IMR-90 (cell line): ENCODE measurements at regions not wholly inside any gene's neighbourhood (a gene's known extent, or its start where the extent isn't known, plus 50 kb on each side); places are given as distances from the start of the nearest gene placed in this dataset.

Experiments used
- ATAC-seq: fragments of 200-7000 bp; cut with Tn5 transposase; 2 replicates; pipeline ENCODE4 v1.9.1; 2020; ENCODE audit warnings: low read depth, mild to moderate bottlenecking, moderate library complexity
- BruUV-seq: library from RNA; stranded (reverse); fragments of 400-500 nt; replicated peaks from 2 replicates; lab custom pipeline; 2021; lab: Mats Ljungman, UMichigan
- CTCF ChIA-PET: fragments of 300-600 bp; formaldehyde crosslinking; extraction: SDS; loops from one replicate; lab custom pipeline; 2021; ENCODE audit warnings: antibody characterized with exemption; lab: Yijun Ruan, JAX
- POLR2A ChIA-PET: fragments of 300-600 bp; sonication (Branson Sonifier 250); formaldehyde crosslinking; loops from one replicate; lab custom pipeline; 2022; ENCODE audit warnings: antibody characterized with exemption; ENCODE audit not compliant: unreplicated experiment; lab: Charles Lee
- DNase-seq: peaks from one replicate; pipeline ENCODE4 v3.0.0; 2013
- H2AFZ ChIP-seq: replicated peaks from 2 replicates; pipeline ENCODE3; 2013; ENCODE audit warnings: low read length, mild to moderate bottlenecking; ENCODE audit not compliant: poor library complexity
- H2AK5ac ChIP-seq: 2 replicates; pipeline ENCODE4 v1.6.1; 2013; ENCODE audit warnings: low read depth, low read length, inconsistent platforms
- H2AK9ac ChIP-seq: replicated peaks from 2 replicates; pipeline ENCODE3; 2013; ENCODE audit warnings: mild to moderate bottlenecking, low read depth, low read length, moderate library complexity; ENCODE audit not compliant: poor library complexity
- H2BK120ac ChIP-seq: 2 replicates; pipeline ENCODE4 v1.6.1; 2013; ENCODE audit warnings: low read depth, low read length, inconsistent platforms
- H2BK15ac ChIP-seq: 3 replicates; pipeline ENCODE4 v1.6.1; 2013; ENCODE audit warnings: low read depth, low read length, inconsistent platforms
- H2BK20ac ChIP-seq: 2 replicates; pipeline ENCODE4 v1.6.1; 2013; ENCODE audit warnings: low read depth, mild to moderate bottlenecking, inconsistent platforms, low read length, moderate library complexity
- H2BK5ac ChIP-seq: 2 replicates; pipeline ENCODE4 v1.6.1; 2013; ENCODE audit warnings: mild to moderate bottlenecking, low read depth, low read length, inconsistent platforms; ENCODE audit not compliant: poor library complexity, severe bottlenecking
- H3K14ac ChIP-seq: replicated peaks from 2 replicates; pipeline ENCODE4 v1.6.1; 2013; ENCODE audit warnings: low read depth, low read length, inconsistent platforms
- H3K18ac ChIP-seq: 2 replicates; pipeline ENCODE4 v1.6.1; 2013; ENCODE audit warnings: low read depth, low read length, control low read depth
- H3K23ac ChIP-seq: 2 replicates; pipeline ENCODE4 v1.6.1; 2013; ENCODE audit warnings: low read depth, low read length, inconsistent platforms
- H3K27ac ChIP-seq: 2 replicates; pipeline ENCODE4 v1.5.1; 2013; ENCODE audit warnings: mild to moderate bottlenecking, control low read depth, low read length; ENCODE audit not compliant: insufficient read depth
- H3K27me3 ChIP-seq: 2 replicates; pipeline ENCODE4 v1.6.1; 2013; ENCODE audit warnings: low read length; ENCODE audit not compliant: control insufficient read depth, insufficient read depth
- H3K36me3 ChIP-seq: 2 replicates; pipeline ENCODE4 v1.6.1; 2013; ENCODE audit warnings: low read length, mixed read lengths; ENCODE audit not compliant: control insufficient read depth, insufficient read depth
- H3K4ac ChIP-seq: 2 replicates; pipeline ENCODE4 v1.6.1; 2013; ENCODE audit warnings: low read depth, low read length, inconsistent platforms
- H3K4me1 ChIP-seq: 2 replicates; pipeline ENCODE4 v1.6.1; 2013; ENCODE audit warnings: low read length, mixed read lengths; ENCODE audit not compliant: control insufficient read depth, insufficient read depth
- H3K4me2 ChIP-seq: 2 replicates; pipeline ENCODE4 v1.6.1; 2013; ENCODE audit warnings: low read depth, mild to moderate bottlenecking, control low read depth, low read length, moderate library complexity
- H3K4me3 ChIP-seq: 2 replicates; pipeline ENCODE4 v1.5.1; 2013; ENCODE audit warnings: low read depth, mild to moderate bottlenecking, control low read depth, low read length, moderate library complexity; ENCODE audit not compliant: insufficient read depth
- H3K56ac ChIP-seq: 2 replicates; pipeline ENCODE4 v1.6.1; 2013; ENCODE audit warnings: low read length, inconsistent platforms; ENCODE audit not compliant: insufficient read depth; ENCODE audit errors: extremely low read depth
- H3K79me1 ChIP-seq, 2 experiments: 2 replicates each; pipeline ENCODE4 v1.6.1; 2013; ENCODE audit warnings: low read length in 2 of 2, inconsistent platforms in 1 of 2, low read depth in 1 of 2
- H3K9ac ChIP-seq: 2 replicates; pipeline ENCODE4 v1.6.1; 2013; ENCODE audit warnings: low read depth, low read length, control low read depth
- H3K9me1 ChIP-seq: 2 replicates; pipeline ENCODE4 v1.6.1; 2013; ENCODE audit warnings: low read length, inconsistent platforms; ENCODE audit not compliant: insufficient read depth
- H3K9me3 ChIP-seq: 2 replicates; pipeline ENCODE4 v1.6.1; 2013; ENCODE audit warnings: low read length; ENCODE audit not compliant: control insufficient read depth, insufficient read depth
- H4K20me1 ChIP-seq: 2 replicates; pipeline ENCODE4 v1.6.1; 2013; ENCODE audit warnings: low read length, inconsistent platforms; ENCODE audit not compliant: insufficient read depth
- H4K5ac ChIP-seq: 2 replicates; pipeline ENCODE4 v1.6.1; 2013; ENCODE audit warnings: mild to moderate bottlenecking, low read depth, low read length, control low read depth
- H4K8ac ChIP-seq, 2 experiments: 2 replicates each; pipeline ENCODE4 v1.6.1; 2013; ENCODE audit warnings: low read depth in 2 of 2, low read length in 2 of 2, control low read depth in 1 of 2, inconsistent platforms in 1 of 2
- H4K91ac ChIP-seq: 2 replicates; pipeline ENCODE4 v1.6.1; 2013; ENCODE audit warnings: low read depth, low read length, inconsistent platforms; ENCODE audit not compliant: insufficient read depth
- BHLHE40 ChIP-seq: fragments of 150-350 bp; IDR thresholded peaks from 2 replicates; pipeline ENCODE4 v1.6.1; 2016; ENCODE audit warnings: mild to moderate bottlenecking, low read depth, low read length
- CEBPB ChIP-seq: IDR thresholded peaks from 2 replicates; pipeline ENCODE4 v1.6.1; 2012; ENCODE audit warnings: low read depth, low read length, improper control_type of control experiment
- MAFK ChIP-seq: IDR thresholded peaks from 2 replicates; pipeline ENCODE4 v1.6.1; 2012; ENCODE audit warnings: low read depth, low read length, improper control_type of control experiment
- MXI1 ChIP-seq: IDR thresholded peaks from 2 replicates; pipeline ENCODE4 v1.6.1; 2012; ENCODE audit warnings: low read depth, mild to moderate bottlenecking, low read length, moderate library complexity, borderline replicate concordance
- POLR2A ChIP-seq: IDR thresholded peaks from 2 replicates; pipeline ENCODE4 v1.6.1; 2012; ENCODE audit warnings: mild to moderate bottlenecking, low read depth, low read length
- RCOR1 ChIP-seq: IDR thresholded peaks from 2 replicates; pipeline ENCODE4 v1.6.1; 2012; ENCODE audit warnings: mild to moderate bottlenecking, low read length, improper control_type of control experiment; ENCODE audit not compliant: insufficient replicate concordance
- RFX5 ChIP-seq: IDR thresholded peaks from 2 replicates; pipeline ENCODE4 v1.8.0; 2012; ENCODE audit warnings: low read depth, mild to moderate bottlenecking, low read length, moderate library complexity
- USF2 ChIP-seq: fragments of 150-350 bp; IDR thresholded peaks from 2 replicates; pipeline ENCODE4 v1.6.1; 2017; ENCODE audit warnings: mild to moderate bottlenecking, antibody characterized with exemption, low read length, low read depth
- WGBS, 2 experiments: methylation state at CpG; one replicate each; pipeline versions ENCODE4 v1.1.5 to v1.1.7; 2013; ENCODE audit warnings: missing lambda C conversion rate in 2 of 2; ENCODE audit not compliant: insufficient read length in 1 of 2; ENCODE audit errors: extremely low coverage in 2 of 2; 5-methylcytosine and 5-hydroxymethylcytosine counted together
- dilution Hi-C: fragments of 300-500 bp; cut with HindIII; formaldehyde crosslinking; loops from one replicate; pipeline ENCODE4 v1.14.3; 2018; ENCODE audit warnings: low sequenced_read_pairs; ENCODE audit not compliant: unreplicated experiment
- in situ Hi-C: fragments of 300-500 bp; cut with MboI; formaldehyde crosslinking; loops from 3 replicates; pipeline ENCODE4 v1.14.3; 2019; ENCODE audit warnings: low sequenced_read_pairs, inconsistent platforms, mixed read lengths
- intact Hi-C: fragments of 100-400 bp; cut with micrococcal nuclease; formaldehyde crosslinking; loops from 2 replicates; pipeline ENCODE4 v1.10.0; 2022

GRCh38 chr13:43961909-43962308 is 82.2 kb downstream of the LACC1 start:
- in situ Hi-C loops (no loop called here), intact Hi-C loops (no loop called here), dilution Hi-C loops (no loop called here)
- CTCF ChIA-PET, result no interaction called here
- Histone ChIP-seq H4K8ac (no peak overlapping the region), H2BK15ac (no peak overlapping the region), H3K27me3 (peaks cover 7% of the 10 kb centered on the region), H3K9me3 (no peaks in the 10 kb centered on the region), H3K14ac (no peak overlapping the region), H3K4me3 (no peak overlapping the region), H3K9me1 (no peaks in the 10 kb centered on the region), H4K20me1 (no peaks in the 10 kb centered on the region), H2AK5ac (no peak overlapping the region), H3K4me1 (no peaks in the 10 kb centered on the region), H4K5ac (no peak overlapping the region), H3K4me2 (no peak overlapping the region), H2AFZ (no peak overlapping the region), H3K79me1 (no peaks in the 10 kb centered on the region), H2AK9ac (no peak overlapping the region), H2BK5ac (no peak overlapping the region), H4K91ac (no peak overlapping the region), H3K4ac (no peak overlapping the region), H3K18ac (no peak overlapping the region), H2BK120ac (no peak overlapping the region), H3K9ac (no peak overlapping the region), H3K56ac (no peak overlapping the region), H3K23ac (no peak overlapping the region), H3K36me3 (no peaks in the 10 kb centered on the region), H3K27ac (no peak overlapping the region), H2BK20ac (no peak overlapping the region)
- DNase-seq, result no peak
- no TSS peak for BruUV-seq
- no peak for ATAC-seq
- TF ChIP-seq BHLHE40 (no peak), MAFK (no peak), MXI1 (no peak), RFX5 (no peak), RCOR1 (no peak), USF2 (no peak), POLR2A (no peak), CEBPB (no peak)
- POLR2A ChIA-PET, result no interaction called here
- WGBS, 2 experiments, result 100% methylated on average over 1 of the region's 4 CpGs; no CpG with 5 or more reads in 1 of the 2 experiments
